Keratinocyte (primary cell): ENCODE measurements at regions not wholly inside any gene's neighbourhood (a gene's known extent, or its start where the extent isn't known, plus 50 kb on each side); places are given as distances from the start of the nearest gene placed in this dataset.

Experiments
- DNase-seq: peaks from one replicate; pipeline ENCODE4 v3.0.0-alpha.2; 2011; ENCODE audit warnings: low read depth, missing footprints, low spot score
- FAIRE-seq: peaks from 2 replicates; lab custom pipeline; 2011; peaks lifted over from hg19 to GRCh38; lab: Jason Lieb, UNC
- H2AFZ ChIP-seq: 2 replicates; pipeline ENCODE4 v1.6.0; 2012; ENCODE audit warnings: low read length, control low read depth, inconsistent platforms; ENCODE audit not compliant: control insufficient read depth
- H3K27ac ChIP-seq: 2 replicates; pipeline ENCODE4 v1.5.1; 2011; ENCODE audit warnings: low read length; ENCODE audit not compliant: control insufficient read depth, insufficient read depth
- H3K27me3 ChIP-seq: 3 replicates; pipeline ENCODE4 v1.6.0; 2011; ENCODE audit warnings: low read length; ENCODE audit not compliant: control insufficient read depth, insufficient read depth; ENCODE audit errors: extremely low read depth
- H3K36me3 ChIP-seq, 2 experiments: 2 replicates in 1 of 2; 3 replicates in 1 of 2; pipeline ENCODE4 v1.5.1; 2011; ENCODE audit warnings: low read length in 2 of 2, mild to moderate bottlenecking in 1 of 2; ENCODE audit not compliant: control insufficient read depth in 2 of 2, insufficient read depth in 2 of 2; ENCODE audit errors: extremely low read depth in 1 of 2
- H3K4me1 ChIP-seq: 3 replicates; pipeline ENCODE4 v1.5.1; 2011; ENCODE audit warnings: low read length; ENCODE audit not compliant: control insufficient read depth, insufficient read depth; ENCODE audit errors: extremely low read depth
- H3K4me2 ChIP-seq: 3 replicates; pipeline ENCODE4 v1.6.0; 2011; ENCODE audit warnings: low read depth, low read length; ENCODE audit not compliant: control insufficient read depth, insufficient read depth; ENCODE audit errors: extremely low read depth
- H3K4me3 ChIP-seq, 3 experiments: fragments of 200-600 bp in 1 of 3; sonication (generic) in 1 of 3; 2 replicates in 2 of 3; 3 replicates in 1 of 3; pipeline ENCODE4 v1.5.1; 2011 to 2016; ENCODE audit warnings: low read length in 3 of 3, mild to moderate bottlenecking in 3 of 3, control low read depth in 2 of 3, inconsistent platforms in 1 of 3, low read depth in 1 of 3, mixed read lengths in 1 of 3, mixed run types in 1 of 3, moderate library complexity in 1 of 3; ENCODE audit not compliant: control insufficient read depth in 2 of 3, insufficient read depth in 2 of 3; ENCODE audit errors: extremely low read depth in 1 of 3
- H3K79me2 ChIP-seq: 2 replicates; pipeline ENCODE4 v1.6.0; 2012; ENCODE audit warnings: low read length; ENCODE audit not compliant: control insufficient read depth, insufficient read depth
- H3K9ac ChIP-seq: 3 replicates; pipeline ENCODE4 v1.6.0; 2011; ENCODE audit warnings: low read length; ENCODE audit not compliant: control insufficient read depth, insufficient read depth; ENCODE audit errors: extremely low read depth
- H3K9me1 ChIP-seq: 3 replicates; pipeline ENCODE4 v1.6.0; 2011; ENCODE audit warnings: low read length; ENCODE audit not compliant: control insufficient read depth, insufficient read depth; ENCODE audit errors: extremely low read depth
- H3K9me3 ChIP-seq: 2 replicates; pipeline ENCODE4 v1.5.1; 2012; ENCODE audit warnings: low read depth, low read length; ENCODE audit not compliant: control insufficient read depth
- H4K20me1 ChIP-seq: 3 replicates; pipeline ENCODE4 v1.6.0; 2011; ENCODE audit warnings: low read length; ENCODE audit not compliant: control insufficient read depth, insufficient read depth; ENCODE audit errors: extremely low read depth
- CTCF ChIP-seq, 3 experiments: IDR thresholded peaks in 1 of 3; conservative IDR thresholded peaks in 1 of 3; optimal IDR thresholded peaks in 1 of 3; 2 replicates in 2 of 3; 3 replicates in 1 of 3; pipeline versions ENCODE3 to v1.5.1; 2011; ENCODE audit warnings: low read length in 3 of 3, mild to moderate bottlenecking in 3 of 3, moderate library complexity in 2 of 3, control low read depth in 1 of 3, inconsistent platforms in 1 of 3; ENCODE audit not compliant: insufficient read depth in 2 of 3; ENCODE audit errors: extremely low read depth in 1 of 3
- EZH2 ChIP-seq: IDR thresholded peaks from one replicate; pipeline ENCODE4 v1.6.1; 2012; ENCODE audit warnings: inconsistent platforms, mild to moderate bottlenecking, low read length, moderate library complexity
- dilution Hi-C: fragments of 300-500 bp; cut with MboI; formaldehyde crosslinking; loops from one replicate; pipeline ENCODE4 v1.7.0; 2020; ENCODE audit warnings: low sequenced_read_pairs; ENCODE audit not compliant: extremely low pct_ligation_motif_present
- small RNA-seq, 3 experiments: library from RNA; depleted of rRNA; stranded (forward); fragments of <200 nt; gene quantifications; one replicate each; pipeline ENCODE3, GENCODE V24; 2012; ENCODE audit warnings: low read depth in 3 of 3, low replicate concordance in 1 of 3; ENCODE audit not compliant: insufficient read length in 3 of 3

- Histone ChIP-seq H3K27me3 (no peaks in the 10 kb centered on the region), H2AFZ (no peak overlapping the region), H4K20me1 (no peaks in the 10 kb centered on the region), H3K9me1 (no peaks in the 10 kb centered on the region), H3K4me2 (no peak overlapping the region), H3K4me1 (peaks cover 24% of the 10 kb centered on the region), H3K4me3 (no peak overlapping the region), H3K36me3 (no peaks in the 10 kb centered on the region), H3K79me2 (no peaks in the 10 kb centered on the region), H3K9me3 (no peaks in the 10 kb centered on the region), H3K27ac (no peak overlapping the region), H3K9ac (no peak overlapping the region)
- peak; percentile 26 for FAIRE-seq
- DNase-seq: no peak
- dilution Hi-C loops: no loop called here
- TF ChIP-seq CTCF (optimal IDR thresholded peaks at IDR 0.05 in 1 of 3, IDR thresholded peaks at IDR 0.05 in 1 of 3, conservative IDR thresholded peaks at IDR 0.05 in 1 of 3; ENCODE audit: extremely low read depth in 1 of 3, insufficient read depth in 2 of 3, low read length in 3 of 3) (no peak), EZH2 (no peak)
Observed at GRCh38 chr6:25227854-25228253, 51.3 kb upstream of the CARMIL1 start.

Small RNAs in the stretch of these regions (small RNA-seq; reads per million reads assigned to genes)
- gene RN7SL334P: 0 reads per million in 3 experiments
